22Rv1 (cell line): ENCODE measurements at regions not wholly inside any gene's neighbourhood (a gene's known extent, or its start where the extent isn't known, plus 50 kb on each side); places are given as distances from the start of the nearest gene placed in this dataset.

Source experiments
- H3K27ac ChIP-seq: fragments of 450-650 bp; 2 replicates; pipeline ENCODE4 v1.5.1; 2017
- ZFX ChIP-seq: fragments of 450-650 bp; IDR thresholded peaks from 2 replicates; pipeline ENCODE4 v1.6.1; 2017; ENCODE audit warnings: antibody characterized with exemption, borderline replicate concordance
- TF ChIP-seq, protein P1 (sequence below): fragments of 450-650 bp; IDR thresholded peaks from 2 replicates; pipeline ENCODE4 v1.5.1; 2017; ENCODE audit warnings: mild to moderate bottlenecking

DNA sequence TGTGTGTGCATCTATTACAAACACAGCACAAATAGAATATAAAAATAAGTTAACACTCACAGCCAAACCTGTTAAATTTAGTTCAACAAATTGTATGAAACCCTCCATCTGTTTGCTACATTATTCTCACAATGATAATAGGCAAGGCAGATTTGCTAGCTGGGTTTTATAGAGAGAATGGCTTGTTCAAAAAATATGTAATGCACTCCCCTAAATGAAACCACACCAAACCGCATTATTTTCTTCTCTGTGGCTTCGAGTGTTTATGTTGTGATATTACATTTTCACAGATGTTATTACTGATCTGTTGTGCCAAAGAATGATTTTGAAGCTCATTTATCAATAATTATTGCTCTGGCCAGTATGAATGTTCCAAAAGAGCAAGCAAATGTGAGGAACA lies 92.9 kb downstream of the SPATA31D1 start:
- TF ChIP-seq ZFX = no peak
- TF ChIP-seq, protein P1, sequence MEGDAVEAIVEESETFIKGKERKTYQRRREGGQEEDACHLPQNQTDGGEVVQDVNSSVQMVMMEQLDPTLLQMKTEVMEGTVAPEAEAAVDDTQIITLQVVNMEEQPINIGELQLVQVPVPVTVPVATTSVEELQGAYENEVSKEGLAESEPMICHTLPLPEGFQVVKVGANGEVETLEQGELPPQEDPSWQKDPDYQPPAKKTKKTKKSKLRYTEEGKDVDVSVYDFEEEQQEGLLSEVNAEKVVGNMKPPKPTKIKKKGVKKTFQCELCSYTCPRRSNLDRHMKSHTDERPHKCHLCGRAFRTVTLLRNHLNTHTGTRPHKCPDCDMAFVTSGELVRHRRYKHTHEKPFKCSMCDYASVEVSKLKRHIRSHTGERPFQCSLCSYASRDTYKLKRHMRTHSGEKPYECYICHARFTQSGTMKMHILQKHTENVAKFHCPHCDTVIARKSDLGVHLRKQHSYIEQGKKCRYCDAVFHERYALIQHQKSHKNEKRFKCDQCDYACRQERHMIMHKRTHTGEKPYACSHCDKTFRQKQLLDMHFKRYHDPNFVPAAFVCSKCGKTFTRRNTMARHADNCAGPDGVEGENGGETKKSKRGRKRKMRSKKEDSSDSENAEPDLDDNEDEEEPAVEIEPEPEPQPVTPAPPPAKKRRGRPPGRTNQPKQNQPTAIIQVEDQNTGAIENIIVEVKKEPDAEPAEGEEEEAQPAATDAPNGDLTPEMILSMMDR = no peak
- H3K27ac ChIP-seq = no peak overlapping the region

GRCh38 chr9:82082563-82082962 lies 94.0 kb downstream of the SPATA31D1 start:
- TF ChIP-seq, protein P1 = no peak
- TF ChIP-seq ZFX = no peak
- no peak overlapping the region for H3K27ac ChIP-seq

GRCh38 chr9:82088591-82088990 lies 100.0 kb downstream of the SPATA31D1 start:
- TF ChIP-seq ZFX = no peak
- TF ChIP-seq, protein P1 = no peak
- H3K27ac ChIP-seq = no peak overlapping the region

DNA sequence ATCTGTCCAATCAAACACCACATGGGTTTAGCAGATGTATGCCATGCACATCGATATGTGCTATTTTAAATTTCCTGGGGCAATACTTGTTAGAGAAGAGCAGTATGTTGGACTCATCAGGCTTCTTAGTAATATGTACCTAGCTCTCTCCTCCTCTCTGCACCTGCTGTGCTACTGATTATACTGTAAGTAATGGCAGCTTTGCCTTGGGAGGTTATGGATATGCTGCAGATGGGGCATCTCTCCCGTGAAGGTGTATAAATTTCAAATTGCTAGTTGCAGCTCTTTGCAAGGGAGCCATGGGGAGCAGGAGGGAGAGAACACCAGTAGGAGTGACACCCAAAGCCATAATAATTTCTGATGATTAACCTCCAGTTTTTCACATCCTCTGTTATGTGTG lies 101.5 kb downstream of the SPATA31D1 start:
- TF ChIP-seq ZFX = no peak
- TF ChIP-seq, protein P1 = no peak

GRCh38 chr9:82091100-82091499 lies 102.5 kb downstream of the SPATA31D1 start:
- TF ChIP-seq, protein P1 = no peak
- no peak for TF ChIP-seq ZFX
- no peak overlapping the region for H3K27ac ChIP-seq

More for the DNA sequence above, 101.5 kb downstream of the SPATA31D1 start:
- H3K27ac ChIP-seq = no peak overlapping the region

GRCh38 chr9:82091610-82092009 lies 103.0 kb downstream of the SPATA31D1 start:
- H3K27ac ChIP-seq = no peak overlapping the region
- TF ChIP-seq, protein P1 = no peak
- TF ChIP-seq ZFX = no peak

DNA sequence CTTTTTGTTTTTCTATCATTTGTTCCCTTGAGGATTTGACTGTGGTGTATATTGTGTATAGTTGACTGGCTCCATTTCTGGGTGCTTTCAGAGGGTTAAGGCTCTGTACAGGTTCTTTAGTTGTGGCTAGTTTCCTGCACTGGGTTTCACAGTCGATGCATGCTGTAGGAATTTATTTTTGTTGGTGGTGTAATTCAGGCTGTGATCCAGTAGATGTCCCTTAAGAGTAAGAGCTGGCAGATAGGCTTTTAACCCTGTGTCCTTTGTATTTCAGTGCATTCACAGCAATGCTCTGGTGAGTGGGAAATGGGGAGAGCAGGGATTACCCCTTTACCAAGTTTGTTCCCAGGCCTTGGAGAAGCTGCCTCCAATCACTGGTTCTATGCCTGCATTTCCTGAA lies 112.9 kb downstream of the SPATA31D1 start:
- TF ChIP-seq, protein P1 = 0 out of 2 replicates have a peak, but pooled peaks have one; percentile 5
- no peak for TF ChIP-seq ZFX
- H3K27ac ChIP-seq = no peak overlapping the region
